ENCODE measurements at regions not wholly inside any gene's neighbourhood (a gene's known extent, or its start where the extent isn't known, plus 50 kb on each side); places are given as distances from the start of the nearest gene placed in this dataset.

DNA sequence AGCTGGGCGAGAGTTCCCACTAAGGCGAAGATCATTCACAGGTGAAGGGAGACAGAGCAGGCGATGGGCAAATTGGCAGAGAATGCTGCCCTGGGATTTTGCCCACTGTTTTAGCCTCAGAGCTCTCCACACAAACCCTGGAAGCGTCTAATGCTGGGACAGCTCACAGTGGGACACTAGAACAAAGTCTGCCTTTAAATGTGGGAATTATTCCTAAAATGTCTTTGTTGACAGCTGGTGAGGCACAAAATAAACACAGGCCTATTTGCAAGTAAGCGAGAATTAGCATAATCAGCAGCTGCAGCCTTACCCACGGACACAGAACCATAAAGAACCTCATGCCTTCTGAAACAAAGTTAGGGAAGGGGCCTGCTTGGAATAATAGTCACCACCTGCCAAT lies 824.5 kb downstream of the AACS start:
- no peak for DNase-seq (ENCODE audit: low read depth)

DNA sequence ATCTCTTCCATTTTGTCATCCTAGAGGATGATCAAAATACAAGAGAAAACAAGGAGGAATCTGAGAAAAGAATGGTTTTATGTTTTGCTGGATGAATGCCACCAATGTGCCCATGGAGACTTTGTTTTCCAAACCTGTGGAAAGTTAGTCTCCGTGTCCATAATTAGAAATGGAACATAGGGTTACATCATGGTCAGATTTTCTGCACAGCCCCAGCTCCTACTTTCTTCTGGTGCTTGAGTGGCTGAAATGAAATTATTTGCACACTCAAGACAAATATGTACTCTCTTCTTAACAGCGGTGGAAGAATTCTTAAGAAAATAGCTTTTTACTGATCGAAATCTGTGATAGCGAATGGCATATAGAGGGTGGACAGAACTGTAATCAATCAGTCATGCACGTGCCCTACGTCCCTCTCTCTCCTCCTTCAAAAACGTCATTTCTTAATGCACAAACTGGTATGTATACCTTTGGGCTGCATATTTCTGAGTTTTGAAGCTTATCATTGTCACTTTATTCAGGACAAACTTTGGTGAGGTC lies 825.2 kb downstream of the AACS start:
- DNase-seq (ENCODE audit: low read depth) = no peak

DNA sequence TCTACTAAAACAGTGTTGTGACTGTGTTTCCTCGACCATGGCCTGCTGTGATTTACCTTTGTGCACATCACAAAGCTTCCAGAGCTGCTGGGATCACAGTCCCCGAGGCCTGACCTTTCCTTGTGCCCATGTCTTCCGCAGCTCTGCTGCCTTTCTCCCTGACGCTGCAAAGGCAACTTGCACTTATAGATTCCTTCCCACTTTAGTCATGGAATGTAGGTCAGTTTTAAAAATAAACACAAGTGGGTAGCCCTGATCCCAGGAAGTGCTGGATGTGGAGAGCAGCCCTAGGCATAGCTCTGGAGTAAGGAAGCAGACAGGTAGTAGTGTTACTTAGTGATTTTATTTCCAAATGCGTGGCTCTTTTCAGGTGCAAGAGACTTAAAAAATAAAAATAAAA lies 825.7 kb downstream of the AACS start:
- DNase-seq (ENCODE audit: low read depth) = no peak

DNA sequence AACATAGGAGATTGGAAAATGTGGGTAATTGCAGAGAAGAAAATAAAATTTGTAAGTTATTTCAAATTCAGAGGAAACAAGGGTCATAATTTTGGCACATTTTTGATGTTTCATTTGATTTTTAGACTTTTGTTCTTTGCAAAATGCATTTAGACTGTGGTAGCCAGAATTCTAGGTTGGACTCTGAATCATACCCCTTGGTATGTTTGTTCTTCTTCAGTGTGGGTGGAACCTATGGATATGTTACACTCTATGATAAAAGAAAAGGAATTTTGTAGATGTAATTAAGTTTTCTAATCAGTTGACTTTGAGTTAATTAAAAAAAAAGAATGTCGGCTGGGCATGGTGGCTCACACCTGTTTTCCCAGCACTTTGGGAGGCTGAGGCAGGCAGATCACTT lies 827.0 kb downstream of the AACS start:
- DNase-seq (ENCODE audit: low read depth) = no peak

DNA sequence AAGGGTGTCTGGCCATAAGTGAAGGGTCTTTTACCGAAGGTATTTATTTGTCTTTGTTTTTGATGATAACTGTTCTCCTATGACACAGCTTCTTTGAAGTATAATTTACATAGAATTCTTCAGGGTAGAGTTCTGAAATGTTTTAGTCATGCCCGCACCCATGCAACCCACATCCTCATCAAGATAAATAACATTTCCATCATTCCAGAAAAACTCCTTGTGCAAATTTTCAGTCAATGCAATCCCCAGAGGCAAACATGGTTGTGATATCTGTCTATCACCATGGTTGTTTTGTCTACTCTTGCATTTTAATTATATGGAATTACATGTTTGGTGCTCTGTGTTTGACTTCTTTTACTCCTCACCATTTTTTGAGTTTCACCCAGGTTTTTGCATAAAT lies 837.8 kb downstream of the AACS start:
- DNase-seq (ENCODE audit: low read depth) = no peak

DNA sequence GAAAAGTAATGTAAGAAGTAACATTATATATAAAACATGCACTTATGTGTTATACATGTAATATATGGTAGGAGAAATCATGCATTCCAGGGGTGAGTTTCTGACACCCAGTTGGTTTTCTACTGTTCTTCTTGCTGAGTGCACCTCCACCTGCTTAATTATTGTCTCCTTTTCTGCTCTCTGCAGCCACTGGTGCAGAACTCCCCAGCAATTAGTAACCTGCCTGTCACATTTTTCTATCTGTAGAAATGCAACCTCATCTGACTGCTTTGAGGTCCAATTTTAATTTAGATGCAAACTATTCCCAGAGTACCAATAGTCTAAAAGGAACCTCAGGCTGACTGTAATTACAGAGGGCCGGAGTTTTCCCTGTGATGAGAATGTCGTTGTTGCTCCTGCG lies 842.1 kb downstream of the AACS start:
- DNase-seq (ENCODE audit: low read depth) = no peak

DNA sequence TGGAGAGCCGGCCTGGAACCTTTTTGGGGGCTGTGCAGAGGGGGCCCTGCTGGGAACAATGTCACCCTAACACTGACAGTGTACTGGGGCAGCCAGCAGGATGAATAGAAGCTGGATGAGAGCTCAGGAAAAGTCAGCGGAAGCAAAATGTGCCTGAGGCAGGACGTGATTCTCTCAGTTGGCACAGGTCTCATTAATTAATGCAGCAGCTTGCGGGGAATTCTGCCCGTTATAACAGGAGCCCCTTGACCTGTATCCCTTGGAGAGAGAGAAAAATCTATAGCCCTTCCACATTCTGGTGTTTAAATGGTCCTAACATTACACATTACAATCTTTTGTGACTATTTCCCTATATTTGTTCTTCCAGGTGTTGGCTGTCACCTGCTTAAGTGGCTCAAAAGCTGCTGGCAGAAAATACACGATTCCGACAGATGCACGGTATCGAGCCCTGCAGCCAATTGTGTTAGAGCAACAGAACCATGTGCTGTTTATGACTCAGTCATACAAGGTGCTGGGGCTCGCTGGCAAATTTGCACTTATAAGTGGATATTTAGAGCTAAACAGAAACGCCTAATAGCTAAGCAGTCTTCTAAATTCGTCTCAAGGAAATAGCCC lies 854.7 kb downstream of the AACS start:
- no peak for DNase-seq (ENCODE audit: low read depth)

DNA sequence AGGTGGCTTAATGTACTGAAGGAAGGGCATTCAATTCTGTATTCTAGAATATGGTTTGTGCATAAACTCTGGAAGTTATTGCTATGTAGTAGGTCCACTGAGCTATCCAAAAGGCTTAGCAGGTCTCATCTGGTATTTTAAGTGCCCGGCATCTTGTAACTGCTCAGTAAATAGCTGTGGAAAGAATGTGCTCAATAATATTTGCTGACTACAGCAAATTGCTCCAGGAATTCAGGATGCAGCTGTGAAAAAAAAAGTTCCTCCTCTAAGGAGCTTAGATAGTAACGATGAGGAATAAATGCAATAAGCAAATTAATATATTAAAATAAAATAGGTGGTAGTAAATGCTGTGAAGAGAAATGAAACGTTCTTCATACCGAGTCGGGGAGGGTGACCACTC lies 857.1 kb downstream of the AACS start:
- DNase-seq (ENCODE audit: low read depth) = no peak

DNA sequence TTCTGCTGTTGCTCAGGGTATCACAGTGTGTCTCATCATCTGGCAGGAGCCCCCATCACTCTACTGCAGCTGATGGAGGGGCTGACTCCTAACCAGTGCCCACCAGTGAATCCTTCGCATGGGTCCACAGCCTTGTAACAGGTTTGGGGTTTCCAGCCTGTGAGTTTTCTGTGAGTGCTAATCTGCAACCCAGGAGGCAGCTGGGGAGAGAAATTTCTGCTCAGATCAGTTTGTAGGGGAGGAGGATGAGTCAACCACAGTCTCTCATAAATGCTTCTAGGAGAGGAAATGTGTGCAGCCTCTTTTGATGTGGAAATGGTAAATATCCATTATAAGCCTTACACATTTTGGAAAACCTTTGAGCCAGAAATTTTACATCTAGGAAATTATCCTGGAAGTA lies 871.3 kb downstream of the AACS start:
- no peak for DNase-seq (ENCODE audit: low read depth)

DNA sequence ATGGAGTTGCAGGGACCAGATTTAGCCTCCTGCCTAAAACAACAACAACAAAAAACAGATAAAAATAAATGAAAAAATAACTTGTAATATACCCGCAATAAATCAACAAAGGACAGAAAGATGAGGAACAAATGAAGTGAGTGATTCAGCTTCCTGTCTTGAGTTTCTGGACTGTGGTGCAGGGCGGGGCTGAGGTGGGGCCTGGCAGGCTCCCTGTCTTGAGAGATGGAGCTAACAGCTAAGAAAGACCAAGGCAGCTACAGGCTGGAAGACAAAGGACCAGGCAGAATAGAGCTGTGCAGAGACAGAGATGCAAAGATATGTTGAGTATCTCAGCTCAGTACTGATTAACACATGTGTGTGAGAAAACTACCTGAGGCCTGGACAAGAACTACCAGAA lies 879.2 kb downstream of the AACS start:
- DNase-seq (ENCODE audit: low read depth) = no peak

DNA sequence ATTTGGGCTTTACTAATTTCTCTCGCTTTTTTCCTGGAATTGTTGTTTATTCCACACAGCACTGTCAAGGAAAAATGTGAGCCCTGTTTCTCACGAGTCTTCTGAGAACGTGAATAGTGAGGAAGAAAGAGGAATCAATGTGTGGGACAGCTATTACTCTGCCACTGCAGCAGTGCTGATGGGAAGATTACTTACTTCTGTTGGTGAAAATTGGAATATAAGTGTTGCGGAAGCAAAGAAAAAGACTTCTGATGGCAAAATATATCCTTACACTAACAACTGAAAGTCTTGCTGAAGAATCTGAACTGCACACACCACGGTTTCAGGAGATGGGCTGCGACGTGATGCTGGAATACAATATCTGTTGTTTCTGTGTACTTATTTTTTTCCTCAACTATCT lies 884.2 kb downstream of the AACS start:
- no peak for DNase-seq (ENCODE audit: low read depth)

DNA sequence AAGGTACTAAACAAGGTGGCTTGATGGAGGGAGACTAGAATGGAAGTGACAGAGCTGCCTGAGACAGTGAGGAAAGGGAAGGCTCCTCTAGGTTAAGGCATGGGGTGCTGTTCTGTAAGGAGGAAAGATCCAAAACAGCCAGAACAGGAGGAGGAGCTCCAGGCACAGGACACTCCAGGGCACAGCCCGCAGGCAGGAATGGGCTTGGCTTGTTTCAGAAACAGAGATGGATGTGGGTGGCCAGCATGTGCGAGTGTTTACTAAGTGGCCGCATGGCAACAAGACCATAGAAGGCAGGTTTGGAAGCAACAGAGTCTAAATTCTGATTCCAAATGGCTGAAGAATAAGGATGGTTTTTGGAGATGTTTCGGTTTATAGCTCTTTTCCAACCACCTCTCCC lies 889.1 kb downstream of the AACS start:
- no peak for DNase-seq (ENCODE audit: low read depth)

DNA sequence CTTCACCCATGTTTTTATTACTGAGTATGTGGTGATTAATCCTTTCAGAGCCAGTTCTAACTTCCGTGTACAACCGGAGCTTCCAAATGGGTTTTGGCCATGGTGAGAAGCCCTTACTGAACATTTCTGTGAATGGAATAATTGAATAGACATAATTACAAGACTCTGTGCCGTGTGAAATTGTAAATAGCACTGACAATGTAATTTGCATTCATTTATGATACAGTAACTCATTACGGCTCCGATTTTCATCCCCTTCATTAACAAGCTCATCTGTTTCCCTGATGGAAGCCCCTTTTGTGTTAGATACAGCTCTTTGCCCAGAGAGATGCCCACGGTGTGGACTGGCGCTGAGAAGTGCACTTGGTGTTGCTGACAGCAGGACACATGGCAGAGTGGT lies 891.0 kb downstream of the AACS start:
- no peak for DNase-seq (ENCODE audit: low read depth)

DNA sequence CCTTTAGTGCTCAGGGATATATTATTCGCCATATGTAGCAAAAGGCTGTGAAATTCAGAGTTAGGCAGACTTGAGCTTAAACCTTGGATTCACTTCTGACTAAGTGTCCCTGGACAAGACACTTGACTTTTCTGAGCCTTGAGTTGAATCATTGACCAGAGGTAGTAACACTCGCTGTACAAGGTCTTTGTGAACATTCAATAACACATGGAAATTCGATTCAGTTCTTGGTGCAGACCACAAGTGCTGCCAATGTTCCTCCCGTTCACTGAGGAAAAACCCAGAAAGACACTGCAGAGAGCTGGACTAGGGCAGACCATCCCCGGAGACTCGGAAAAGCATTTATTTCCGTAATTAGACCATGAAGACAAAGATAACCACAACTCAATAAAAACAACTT lies 901.4 kb downstream of the AACS start:
- DNase-seq (ENCODE audit: low read depth) = no peak

DNA sequence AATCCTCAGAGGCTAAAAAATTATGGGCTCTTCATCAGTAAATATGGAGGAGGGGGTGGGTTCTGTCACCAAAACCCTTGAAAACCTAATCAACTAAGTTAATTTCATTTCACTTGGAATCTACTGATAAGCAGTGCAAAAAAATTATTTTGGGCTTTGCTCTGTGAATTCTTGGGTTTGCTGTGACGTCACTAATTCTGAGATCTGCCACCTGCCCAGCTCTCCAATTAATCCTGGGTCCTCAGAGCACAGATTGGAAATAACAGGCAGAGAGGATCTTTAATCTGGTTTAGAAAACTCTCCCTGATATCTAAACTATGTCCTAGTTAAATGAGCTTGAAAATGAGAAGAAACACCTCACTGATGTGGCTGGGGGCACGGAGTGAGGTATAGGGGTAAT lies 903.2 kb downstream of the AACS start:
- DNase-seq (ENCODE audit: low read depth) = no peak

DNA sequence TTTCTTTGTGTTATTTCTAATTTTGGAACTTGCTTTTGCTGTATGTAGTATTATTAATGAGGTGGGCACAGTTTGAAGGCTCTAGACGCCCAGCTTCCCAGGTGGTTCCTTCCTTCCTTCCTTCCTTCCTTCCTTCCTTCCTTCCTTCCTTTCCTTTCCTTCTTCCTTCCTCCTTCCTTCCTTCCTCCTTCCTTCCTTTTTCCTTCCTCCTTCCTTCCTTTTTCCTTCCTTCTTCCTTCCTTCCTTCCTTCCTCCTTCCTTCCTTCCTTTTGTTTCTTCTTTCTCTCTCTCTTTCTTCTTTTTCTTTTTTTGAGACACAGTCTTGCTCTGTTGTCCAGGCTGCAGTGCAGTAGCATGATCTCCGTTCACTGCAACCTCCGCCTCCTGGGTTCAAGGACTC lies 906.7 kb downstream of the AACS start:
- DNase-seq (ENCODE audit: low read depth) = no peak

DNA sequence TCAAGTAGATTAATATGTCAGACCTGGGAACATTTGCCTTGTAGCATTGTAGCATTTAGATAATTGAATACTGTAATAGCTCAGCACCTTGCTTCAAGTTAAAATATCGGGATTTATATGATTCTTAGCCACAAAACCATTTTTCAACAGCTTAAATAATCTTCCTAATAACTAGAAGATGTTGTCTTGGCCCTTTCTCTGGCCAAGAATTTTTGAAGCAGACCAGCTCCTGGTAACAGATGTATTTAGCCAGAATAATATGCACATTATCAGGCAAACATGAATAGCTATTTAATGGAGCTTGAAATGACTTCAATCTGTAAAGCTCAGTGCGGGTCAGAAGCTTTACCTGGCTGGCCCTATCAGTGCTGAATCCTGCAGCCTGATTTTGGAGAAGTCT lies 913.1 kb downstream of the AACS start:
- DNase-seq (ENCODE audit: low read depth) = no peak

DNA sequence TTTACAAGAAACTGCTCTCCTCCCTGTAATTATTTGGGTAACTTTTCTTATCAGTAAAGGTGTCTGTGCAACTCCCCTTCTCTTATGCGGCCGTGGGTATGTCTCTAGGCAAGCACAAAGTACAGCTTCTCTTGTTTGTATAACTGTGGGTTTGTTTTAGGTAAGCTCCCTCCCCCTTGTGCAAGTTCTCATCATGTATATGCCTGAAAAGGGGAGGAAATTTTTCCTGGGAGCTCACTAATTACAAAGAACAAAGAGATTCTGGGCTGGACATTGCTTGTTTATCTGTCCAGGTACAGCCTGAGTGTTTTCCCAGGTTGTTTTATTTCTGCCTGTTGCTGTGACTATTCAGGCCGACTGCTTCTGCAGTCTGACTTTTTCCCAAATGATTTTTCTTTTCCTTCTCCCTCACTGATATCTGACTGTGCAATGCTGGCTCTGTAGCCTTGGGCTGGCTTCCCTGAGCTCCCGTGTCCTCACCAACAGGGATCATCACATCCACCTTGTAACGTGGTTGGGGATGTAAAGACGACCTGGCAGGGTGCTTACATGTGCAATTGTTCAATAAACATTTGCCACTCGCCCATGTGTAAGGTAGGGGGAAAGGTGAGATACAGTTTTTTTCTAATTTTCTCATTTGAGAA lies 916.5 kb downstream of the AACS start:
- DNase-seq (ENCODE audit: low read depth) = no peak

DNA sequence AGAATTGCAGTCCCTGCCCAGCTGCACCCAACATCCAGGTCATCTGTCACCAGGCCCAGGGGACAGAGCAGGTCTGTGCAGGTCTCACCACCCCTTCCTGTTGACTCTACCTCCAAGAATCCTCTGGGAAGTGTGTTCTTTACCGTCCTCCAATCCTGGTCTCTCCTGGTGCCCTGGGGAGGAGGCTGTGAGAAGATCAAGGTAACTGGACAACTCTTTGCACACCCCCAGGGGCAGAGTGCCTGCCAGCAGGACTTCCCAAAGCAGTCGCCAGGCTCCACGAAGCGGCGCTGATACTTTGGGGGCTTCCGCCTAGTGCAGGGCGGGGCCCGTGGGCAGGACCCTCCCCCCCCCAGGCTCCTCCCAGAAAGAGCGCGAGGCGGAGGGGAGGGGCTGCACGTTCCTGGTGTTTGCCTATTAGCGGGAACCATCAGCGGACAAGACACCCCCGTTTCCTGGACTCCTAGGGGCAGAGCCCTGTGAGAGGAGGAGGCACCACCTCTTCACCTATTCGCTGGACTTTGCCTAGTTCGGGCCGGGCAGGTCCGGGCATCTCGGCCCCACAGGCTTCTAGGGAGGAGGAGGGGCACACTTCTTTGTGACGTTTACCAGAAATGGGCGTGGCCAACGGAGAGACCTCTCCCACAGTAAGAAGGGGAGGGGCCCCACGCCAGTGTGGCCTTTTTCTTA lies 918.0 kb downstream of the AACS start:
- no peak for DNase-seq (ENCODE audit: low read depth)

DNA sequence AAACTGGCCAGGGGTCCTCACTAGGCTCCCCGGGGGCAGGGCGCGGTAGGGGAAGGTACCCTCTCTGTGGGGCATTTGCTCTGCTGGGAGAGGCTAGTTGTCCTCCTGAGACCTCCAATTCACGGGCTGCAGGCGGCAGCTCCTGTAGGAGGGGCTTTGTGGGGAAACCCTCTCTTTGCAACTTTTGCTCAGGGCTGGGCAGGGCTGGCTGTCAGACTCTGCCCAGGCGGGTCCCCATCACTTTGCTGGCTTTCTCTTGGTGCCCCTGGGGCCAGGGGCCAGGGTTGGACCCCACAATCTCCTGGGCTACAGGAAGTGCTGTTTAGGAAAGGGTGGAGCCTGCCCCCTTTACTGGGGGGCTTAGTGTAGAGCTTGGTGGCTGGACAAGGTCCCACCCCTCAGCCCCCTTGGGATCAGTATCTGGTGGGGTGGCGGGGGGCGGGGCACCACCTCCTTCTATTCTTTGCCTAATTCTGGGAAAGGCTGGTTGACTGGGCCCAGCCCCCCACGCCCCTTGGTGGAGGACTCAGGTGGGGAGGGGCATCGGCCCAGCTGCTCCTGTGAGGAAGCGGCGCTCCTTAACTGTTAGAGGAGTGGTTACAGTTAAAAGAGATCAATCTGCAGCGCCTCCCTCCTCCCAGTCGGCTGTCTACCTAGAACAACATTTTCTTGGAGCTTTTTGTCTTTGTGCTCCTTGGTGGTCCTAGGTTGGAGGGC lies 918.7 kb downstream of the AACS start:
- no peak for DNase-seq (ENCODE audit: low read depth)

DNA sequence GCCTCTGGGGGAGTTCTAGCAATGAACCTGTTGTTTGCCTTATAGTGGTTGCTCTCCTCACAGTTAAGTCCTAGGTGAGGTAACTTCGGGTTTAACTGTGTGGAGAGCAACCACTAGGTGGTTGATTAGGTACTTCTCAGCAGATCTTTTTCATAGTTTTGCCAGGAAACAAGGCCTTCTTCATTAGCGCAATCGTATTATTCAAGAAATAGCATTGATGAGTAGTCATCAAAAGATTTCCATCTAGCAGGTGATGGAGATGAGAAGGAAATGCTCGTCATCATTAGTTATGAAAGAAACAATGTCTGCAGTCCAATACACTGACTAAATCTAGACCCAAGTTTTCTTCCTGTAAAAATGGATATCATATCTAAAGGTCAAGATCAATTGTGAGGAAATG lies 923.3 kb downstream of the AACS start:
- no peak for DNase-seq (ENCODE audit: low read depth)

DNA sequence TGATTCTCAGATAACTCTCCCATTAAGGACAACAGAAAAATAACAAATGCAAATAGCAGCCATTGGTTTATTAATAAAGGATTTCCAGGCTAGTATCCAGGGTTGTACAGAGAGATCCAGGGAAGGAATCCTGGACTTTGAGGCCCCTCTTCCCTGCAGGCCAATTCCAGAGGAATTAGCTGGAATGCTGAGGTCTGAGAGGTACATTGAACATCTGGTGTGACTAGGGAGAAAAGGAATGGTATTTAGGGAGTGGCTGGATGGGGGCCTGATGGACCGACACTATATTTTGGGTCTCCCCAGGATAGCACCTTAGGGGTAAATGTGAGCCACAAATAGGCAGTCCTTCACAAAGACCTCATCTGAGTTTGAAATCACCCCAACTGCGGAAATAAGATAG lies 924.5 kb downstream of the AACS start:
- no peak for DNase-seq (ENCODE audit: low read depth)

DNA sequence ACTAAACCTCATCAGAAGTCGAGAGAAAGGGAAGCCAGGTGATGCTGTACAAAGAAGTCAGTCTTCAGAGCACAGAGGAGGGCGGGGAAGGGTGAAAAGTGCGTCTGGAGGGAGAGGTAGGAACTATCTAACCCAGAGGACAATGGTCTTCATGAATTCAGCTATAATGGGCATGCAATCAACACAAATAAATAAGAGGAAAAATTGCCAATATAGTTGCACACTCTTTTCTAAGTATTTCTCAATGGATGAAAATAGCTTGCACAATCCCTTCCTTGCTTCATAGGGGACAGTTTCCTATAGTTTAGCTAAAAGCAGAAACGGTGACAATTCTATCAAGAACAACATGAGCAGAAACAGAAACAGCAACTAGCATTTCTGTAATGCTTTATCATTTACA lies 931.2 kb downstream of the AACS start:
- no peak for DNase-seq (ENCODE audit: low read depth)

Measured in stimulated activated CD8-positive, alpha-beta memory T cell treated with anti-CD3 and anti-CD28 coated beads, Interleukin-15, amount 100 ng/mL, for 1 hour (primary cell).